Nephron (organoid): ENCODE measurements at regions not wholly inside any gene's neighbourhood (a gene's known extent, or its start where the extent isn't known, plus 50 kb on each side); places are given as distances from the start of the nearest gene placed in this dataset.
"Not testable (repeated sequence)": the region's sequence is repeated elsewhere in the genome, so short reads cannot be mapped to it uniquely, and the experiment has no call there.

ENCODE experiments used
- H3K27ac Mint-ChIP-seq, 3 experiments: 2 replicates each; pipeline ENCODE4 v1.8.0; 2020; ENCODE audit warnings: mixed read lengths in 3 of 3, mild to moderate bottlenecking in 2 of 3, moderate library complexity in 1 of 3
- H3K27me3 Mint-ChIP-seq: 2 replicates; pipeline ENCODE4 v1.8.0; 2021; ENCODE audit warnings: low read depth, mild to moderate bottlenecking, moderate library complexity, mixed read lengths
- H3K36me3 Mint-ChIP-seq: 2 replicates; pipeline ENCODE4 v1.8.0; 2020; ENCODE audit warnings: low read depth, mixed read lengths
- H3K4me1 Mint-ChIP-seq: 2 replicates; pipeline ENCODE4 v1.8.0; 2020; ENCODE audit warnings: mixed read lengths
- H3K4me3 Mint-ChIP-seq, 3 experiments: 2 replicates each; pipeline ENCODE4 v1.8.0; 2020; ENCODE audit warnings: mild to moderate bottlenecking in 3 of 3, mixed read lengths in 3 of 3, moderate library complexity in 2 of 3
- H3K9me3 Mint-ChIP-seq: 2 replicates; pipeline ENCODE4 v1.8.0; 2020; ENCODE audit warnings: mixed read lengths
- TF ChIP-seq, protein P1 (sequence below), 3 experiments: fragments of 200-600 bp; sonication (generic); IDR thresholded peaks; one replicate each; pipeline ENCODE4 v1.5.0; 2021; ENCODE audit warnings: antibody characterized with exemption in 3 of 3; ENCODE audit not compliant: unreplicated experiment in 3 of 3

DNA sequence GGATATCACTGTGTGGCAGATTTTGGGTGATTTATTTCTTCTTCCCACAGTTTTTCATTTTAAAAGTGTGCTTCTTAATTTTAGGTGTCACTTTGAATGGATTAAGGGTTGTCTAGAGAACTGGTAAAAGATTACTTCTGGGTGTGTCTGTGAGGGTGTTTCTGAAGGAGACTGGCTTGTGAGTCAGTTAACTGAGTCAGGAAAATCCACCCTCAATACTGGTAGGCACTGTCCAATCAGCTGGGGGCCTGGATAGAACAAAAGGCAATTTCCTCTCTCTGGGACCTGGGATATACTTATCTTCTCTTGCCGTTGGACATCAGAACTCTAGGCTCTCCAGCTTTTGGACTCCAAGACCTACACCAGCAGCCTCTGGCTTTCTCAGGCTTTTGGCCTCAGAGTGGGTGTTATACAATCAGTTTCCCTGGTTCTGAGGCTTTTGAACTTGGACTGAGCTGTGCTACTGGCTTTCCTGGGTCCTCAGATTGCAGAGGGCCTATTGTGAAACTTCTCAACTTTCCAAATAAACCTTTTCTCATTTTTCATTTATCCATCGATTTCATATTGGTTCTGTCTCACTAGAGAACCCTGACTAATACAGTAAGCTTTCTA, 413.1 kb downstream of the GBA3 start:
- Mint-ChIP-seq H3K4me3 (no peak overlapping the region), H3K27ac (no peak overlapping the region), H3K4me1 (no peaks in the 10 kb centered on the region), H3K36me3 (no peaks in the 10 kb centered on the region), H3K27me3 (no peaks in the 10 kb centered on the region), H3K9me3 (no peaks in the 10 kb centered on the region)
- TF ChIP-seq, protein P1, sequence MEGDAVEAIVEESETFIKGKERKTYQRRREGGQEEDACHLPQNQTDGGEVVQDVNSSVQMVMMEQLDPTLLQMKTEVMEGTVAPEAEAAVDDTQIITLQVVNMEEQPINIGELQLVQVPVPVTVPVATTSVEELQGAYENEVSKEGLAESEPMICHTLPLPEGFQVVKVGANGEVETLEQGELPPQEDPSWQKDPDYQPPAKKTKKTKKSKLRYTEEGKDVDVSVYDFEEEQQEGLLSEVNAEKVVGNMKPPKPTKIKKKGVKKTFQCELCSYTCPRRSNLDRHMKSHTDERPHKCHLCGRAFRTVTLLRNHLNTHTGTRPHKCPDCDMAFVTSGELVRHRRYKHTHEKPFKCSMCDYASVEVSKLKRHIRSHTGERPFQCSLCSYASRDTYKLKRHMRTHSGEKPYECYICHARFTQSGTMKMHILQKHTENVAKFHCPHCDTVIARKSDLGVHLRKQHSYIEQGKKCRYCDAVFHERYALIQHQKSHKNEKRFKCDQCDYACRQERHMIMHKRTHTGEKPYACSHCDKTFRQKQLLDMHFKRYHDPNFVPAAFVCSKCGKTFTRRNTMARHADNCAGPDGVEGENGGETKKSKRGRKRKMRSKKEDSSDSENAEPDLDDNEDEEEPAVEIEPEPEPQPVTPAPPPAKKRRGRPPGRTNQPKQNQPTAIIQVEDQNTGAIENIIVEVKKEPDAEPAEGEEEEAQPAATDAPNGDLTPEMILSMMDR (IDR thresholded peaks at IDR 0.05; ENCODE audit: unreplicated experiment in 3 of 3), result no peak

GRCh38 chr4:23097251-23097650, 404.5 kb downstream of the GBA3 start:
- Mint-ChIP-seq H3K36me3 (no peaks in the 10 kb centered on the region), H3K27me3 (no peaks in the 10 kb centered on the region), H3K4me1 (no peaks in the 10 kb centered on the region), H3K27ac (no peak overlapping the region), H3K4me3 (no peak overlapping the region), H3K9me3 (peaks cover 14% of the 10 kb centered on the region)
- TF ChIP-seq, protein P1 (IDR thresholded peaks at IDR 0.05; ENCODE audit: unreplicated experiment in 3 of 3), result no peak

GRCh38 chr4:23091711-23092110, 399.0 kb downstream of the GBA3 start:
- TF ChIP-seq, protein P1 (IDR thresholded peaks at IDR 0.05; ENCODE audit: unreplicated experiment in 3 of 3), result no peak
- Mint-ChIP-seq H3K27me3 (no peaks in the 10 kb centered on the region), H3K27ac (no peak overlapping the region), H3K4me3 (no peak overlapping the region), H3K36me3 (no peaks in the 10 kb centered on the region), H3K9me3 (peaks cover 9% of the 10 kb centered on the region), H3K4me1 (no peaks in the 10 kb centered on the region)

GRCh38 chr4:23085249-23085568, 392.5 kb downstream of the GBA3 start:
- Mint-ChIP-seq H3K9me3 (peaks cover 16% of the 10 kb centered on the region), H3K36me3 (peaks cover 3% of the 10 kb centered on the region), H3K4me3 (no peak overlapping the region), H3K4me1 (no peaks in the 10 kb centered on the region), H3K27me3 (peaks cover 4% of the 10 kb centered on the region), H3K27ac (no peak overlapping the region)
- TF ChIP-seq, protein P1 (IDR thresholded peaks at IDR 0.05; ENCODE audit: unreplicated experiment in 3 of 3), result no peak

- peak overlapping the region in 1 of 3 experiments; percentile 82 for H3K27ac Mint-ChIP-seq
- TF ChIP-seq, protein P1 (IDR thresholded peaks at IDR 0.05; ENCODE audit: unreplicated experiment in 3 of 3), result no peak
- peaks cover 4% of the 10 kb centered on the region for H3K27me3 Mint-ChIP-seq
- H3K36me3 Mint-ChIP-seq, result peaks cover 3% of the 10 kb centered on the region
- peaks cover 16% of the 10 kb centered on the region for H3K9me3 Mint-ChIP-seq
- no peak overlapping the region for H3K4me3 Mint-ChIP-seq
- H3K4me1 Mint-ChIP-seq, result no peaks in the 10 kb centered on the region
These were observed 392.0 kb downstream of the GBA3 start for GRCh38 chr4:23084559-23085248.

GRCh38 chr4:23083391-23083790, 390.7 kb downstream of the GBA3 start:
- TF ChIP-seq, protein P1 (IDR thresholded peaks at IDR 0.05; ENCODE audit: unreplicated experiment in 3 of 3), result no peak
- H3K27me3 Mint-ChIP-seq, result peaks cover 4% of the 10 kb centered on the region
- no peak overlapping the region for H3K4me3 Mint-ChIP-seq
- H3K36me3 Mint-ChIP-seq, result peaks cover 3% of the 10 kb centered on the region
- H3K27ac Mint-ChIP-seq, result peak overlapping the region in 1 of 3 experiments; percentile 33
- H3K9me3 Mint-ChIP-seq, result peaks cover 25% of the 10 kb centered on the region
- no peaks in the 10 kb centered on the region for H3K4me1 Mint-ChIP-seq

DNA sequence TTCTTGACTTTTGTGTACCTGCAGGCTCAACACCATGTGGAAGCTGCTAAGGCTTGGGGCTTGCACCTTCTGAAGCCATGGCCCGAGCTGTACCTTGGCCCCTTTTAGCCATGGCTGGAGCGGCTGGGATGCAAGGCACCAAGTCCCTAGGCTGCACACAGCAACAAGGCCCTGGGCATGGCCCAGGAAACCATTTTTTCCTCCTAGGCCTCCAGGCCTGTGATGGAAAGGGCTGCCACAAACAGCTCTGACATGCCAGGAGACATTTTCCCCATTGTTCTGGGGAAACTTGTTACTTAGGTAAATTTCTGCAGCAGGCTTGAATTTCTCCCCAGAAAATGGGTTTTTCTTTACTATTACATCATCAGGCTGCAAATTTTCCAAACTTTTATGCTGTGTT, 387.4 kb downstream of the GBA3 start:
- H3K36me3 Mint-ChIP-seq, H3K4me3 Mint-ChIP-seq, H3K4me1 Mint-ChIP-seq, H3K27me3 Mint-ChIP-seq, H3K27ac Mint-ChIP-seq: not testable (repeated sequence)
- H3K9me3 Mint-ChIP-seq, result peaks cover 26% of the 10 kb centered on the region
